ENCODE measurements at regions not wholly inside any gene's neighbourhood (a gene's known extent, or its start where the extent isn't known, plus 50 kb on each side); places are given as distances from the start of the nearest gene placed in this dataset.

- TF ChIP-seq CTCF (IDR thresholded peaks at IDR 0.05 in 2 of 3, conservative IDR thresholded peaks at IDR 0.05 in 1 of 3; ENCODE audit: insufficient read depth in 2 of 3, low read depth in 1 of 3, low read length in 3 of 3) (no peak), IRF1 (CRISPR knock-in tag; IDR thresholded peaks at IDR 0.05; ENCODE audit: borderline replicate concordance) (no peak), SIN3B (IDR thresholded peaks at IDR 0.05; ENCODE audit: low read depth) (no peak), ATF2 (CRISPR knock-in tag; IDR thresholded peaks at IDR 0.05) (no peak), ZBED1 (IDR thresholded peaks at IDR 0.05) (no peak), CCAR2 (IDR thresholded peaks at IDR 0.05; ENCODE audit: low read depth, low read length) (no peak), REST (IDR thresholded peaks at IDR 0.05; ENCODE audit: borderline replicate concordance) (no peak), REST (CRISPR knock-in tag; IDR thresholded peaks at IDR 0.05; ENCODE audit: low read depth) (no peak), CREB1 (IDR thresholded peaks at IDR 0.05) (no peak), CREB1 (CRISPR knock-in tag; IDR thresholded peaks at IDR 0.05) (no peak)
These were observed 244.2 kb downstream of the GRXCR1 start for GRCh38 chr4:43136752-43137151.
